GM12878 (cell line): ENCODE measurements at regions not wholly inside any gene's neighbourhood (a gene's known extent, or its start where the extent isn't known, plus 50 kb on each side); places are given as distances from the start of the nearest gene placed in this dataset.

Experiments
- ATAC-seq: fragments of 200-7000 bp; cut with Tn5 transposase; 3 replicates; pipeline ENCODE4 v1.9.1; 2020; ENCODE audit warnings: mild to moderate bottlenecking, moderate library complexity
- BruUV-seq: library from RNA; stranded (reverse); fragments of 400-500 nt; replicated peaks from 2 replicates; lab custom pipeline; 2021; lab: Mats Ljungman, UMichigan
- CTCF ChIA-PET: fragments of 300-600 bp; sonication (Branson Sonifier 250); formaldehyde crosslinking; extraction: SDS; loops from one replicate; lab custom pipeline; 2021; ENCODE audit warnings: inconsistent platforms; lab: Yijun Ruan, JAX
- POLR2A ChIA-PET: fragments of 350-600 bp; formaldehyde crosslinking; extraction: SDS; loops from one replicate; lab custom pipeline; 2021; ENCODE audit warnings: inconsistent platforms; lab: Charles Lee
- RAD21 ChIA-PET: fragments of 300-600 bp; sonication (Branson Sonifier 250); formaldehyde crosslinking; loops from one replicate; lab custom pipeline; 2023; ENCODE audit warnings: antibody characterized with exemption; ENCODE audit not compliant: unreplicated experiment; lab: Charles Lee
- SMC1A ChIA-PET: fragments of 300-600 bp; sonication (Branson Sonifier 250); formaldehyde crosslinking; loops from one replicate; lab custom pipeline; 2023; ENCODE audit not compliant: unreplicated experiment, uncharacterized antibody; lab: Charles Lee
- DNase-seq: peaks from one replicate; pipeline ENCODE4 v3.0.0-alpha.2; 2011; ENCODE audit warnings: low read depth, low spot score
- FAIRE-seq: peaks from 3 replicates; lab custom pipeline; 2011; peaks lifted over from hg19 to GRCh38; lab: Jason Lieb, UNC
- H2AFZ ChIP-seq: 2 replicates; pipeline ENCODE4 v1.6.0; 2011; ENCODE audit warnings: low read depth, low read length, control low read depth; ENCODE audit not compliant: control insufficient read depth
- H3K27ac ChIP-seq: 2 replicates; pipeline ENCODE4 v1.5.1; 2011; ENCODE audit warnings: control low read depth; ENCODE audit not compliant: control insufficient read depth, insufficient read depth
- H3K27me3 ChIP-seq, 2 experiments: replicated peaks in 1 of 2; 2 replicates each; pipeline versions ENCODE4 v1.6.0 to v1.6.1; 2011; ENCODE audit warnings: low read length in 1 of 2; ENCODE audit not compliant: control insufficient read depth in 2 of 2, insufficient read depth in 2 of 2
- H3K36me3 ChIP-seq, 2 experiments: 2 replicates each; pipeline ENCODE4 v1.5.1; 2011; ENCODE audit warnings: low read length in 1 of 2; ENCODE audit not compliant: control insufficient read depth in 2 of 2, insufficient read depth in 2 of 2
- H3K4me1 ChIP-seq: 2 replicates; pipeline ENCODE4 v1.6.1; 2011; ENCODE audit warnings: mild to moderate bottlenecking, low read length, moderate library complexity, mixed read lengths; ENCODE audit not compliant: control insufficient read depth, insufficient read depth
- H3K4me2 ChIP-seq: 2 replicates; pipeline ENCODE4 v1.6.0; 2011; ENCODE audit warnings: control low read depth; ENCODE audit not compliant: control insufficient read depth, insufficient read depth
- H3K4me3 ChIP-seq: fragments of 200-600 bp; sonication (generic); 2 replicates; pipeline ENCODE4 v1.5.1; 2016
- H3K79me2 ChIP-seq: 2 replicates; pipeline ENCODE4 v1.6.0; 2011; ENCODE audit warnings: low read length; ENCODE audit not compliant: control insufficient read depth, insufficient read depth
- H3K9ac ChIP-seq: 2 replicates; pipeline ENCODE4 v1.8.0; 2011; ENCODE audit warnings: low read length, control low read depth, mixed read lengths; ENCODE audit not compliant: control insufficient read depth, insufficient read depth
- H3K9me3 ChIP-seq: replicated peaks from 3 replicates; pipeline ENCODE4 v1.5.1; 2011; ENCODE audit warnings: mild to moderate bottlenecking, low read length; ENCODE audit not compliant: control insufficient read depth, insufficient read depth
- H4K20me1 ChIP-seq: 2 replicates; pipeline ENCODE4 v1.6.0; 2011; ENCODE audit not compliant: control insufficient read depth, insufficient read depth
- BRCA1 ChIP-seq: IDR thresholded peaks from 2 replicates; pipeline ENCODE4 v1.6.1; 2011; ENCODE audit warnings: low read depth, low read length, improper control_type of control experiment
- CBX3 ChIP-seq: fragments of 200-600 bp; sonication (generic); IDR thresholded peaks from 2 replicates; pipeline ENCODE4 v1.6.1; 2016; ENCODE audit warnings: low read depth, borderline replicate concordance
- CREB1 ChIP-seq: IDR thresholded peaks from 2 replicates; pipeline ENCODE4 v1.6.1; 2012; ENCODE audit warnings: low read depth, mild to moderate bottlenecking, inconsistent platforms
- CREM ChIP-seq: IDR thresholded peaks from 2 replicates; pipeline ENCODE4 v1.6.1; 2014; ENCODE audit warnings: antibody characterized with exemption, low read depth
- GABPA ChIP-seq: IDR thresholded peaks from 2 replicates; pipeline ENCODE4 v1.6.1; 2014; ENCODE audit warnings: antibody characterized with exemption, low read depth, mild to moderate bottlenecking, inconsistent platforms
- MTA2 ChIP-seq: fragments of 450-650 bp; IDR thresholded peaks from 2 replicates; pipeline ENCODE4 v1.6.1; 2016; ENCODE audit warnings: low read depth, mild to moderate bottlenecking, moderate library complexity
- PAX5 ChIP-seq: IDR thresholded peaks from 2 replicates; pipeline ENCODE4 v1.6.1; 2011; ENCODE audit warnings: low read depth, low read length, borderline replicate concordance
- PKNOX1 ChIP-seq: fragments of 450-650 bp; IDR thresholded peaks from 2 replicates; pipeline ENCODE4 v1.6.1; 2016; ENCODE audit warnings: mild to moderate bottlenecking
- RCOR1 ChIP-seq: conservative IDR thresholded peaks from 2 replicates; pipeline ENCODE4 v1.6.1; 2012; ENCODE audit warnings: low read depth, low read length, improper control_type of control experiment
- SIX5 ChIP-seq: IDR thresholded peaks from 2 replicates; pipeline ENCODE4 v1.6.1; 2011; ENCODE audit warnings: mild to moderate bottlenecking, low read depth, low read length, moderate library complexity; ENCODE audit not compliant: severe bottlenecking
- SRF ChIP-seq, 2 experiments: IDR thresholded peaks; 2 replicates each; pipeline ENCODE4 v1.6.1; 2011; ENCODE audit warnings: low read depth in 2 of 2, low read length in 2 of 2, mild to moderate bottlenecking in 1 of 2, moderate library complexity in 1 of 2
- SUZ12 ChIP-seq: fragments of 200-600 bp; sonication (generic); IDR thresholded peaks from one replicate; pipeline ENCODE4 v1.6.1; 2018; ENCODE audit warnings: antibody characterized with exemption, mild to moderate bottlenecking; ENCODE audit not compliant: unreplicated experiment
- TBL1XR1 ChIP-seq: IDR thresholded peaks from 2 replicates; pipeline ENCODE4 v1.6.1; 2012; ENCODE audit warnings: low read depth, low read length, improper control_type of control experiment
- TCF3 ChIP-seq: IDR thresholded peaks from 2 replicates; pipeline ENCODE4 v1.6.1; 2012; ENCODE audit warnings: low read depth, mild to moderate bottlenecking, low read length, borderline replicate concordance; ENCODE audit not compliant: insufficient read depth
- YY1 ChIP-seq: IDR thresholded peaks from 2 replicates; pipeline ENCODE4 v1.6.1; 2011; ENCODE audit warnings: low read depth, mild to moderate bottlenecking, low read length
- WGBS: methylation state at CpG from one replicate; pipeline ENCODE4 v1.1.6; 2016; ENCODE audit warnings: low lambda C conversion rate; ENCODE audit not compliant: insufficient replicate concordance, insufficient coverage; ENCODE audit errors: missing lambda C conversion rate; 5-methylcytosine and 5-hydroxymethylcytosine counted together
- in situ Hi-C: fragments of 300-500 bp; cut with MboI; formaldehyde crosslinking; loops from 9 replicates; pipeline ENCODE4 v1.14.3; 2018; ENCODE audit warnings: mixed read lengths
- intact Hi-C: fragments of 100-400 bp; cut with micrococcal nuclease; formaldehyde crosslinking; loops from one replicate; pipeline ENCODE4 v1.14.2; 2022; ENCODE audit not compliant: unreplicated experiment
- TF ChIP-seq, protein P1 (sequence below): IDR thresholded peaks from 2 replicates; pipeline ENCODE4 v1.6.1; 2011; ENCODE audit warnings: mild to moderate bottlenecking, low read depth, low read length, moderate library complexity; ENCODE audit not compliant: insufficient replicate concordance
- TF ChIP-seq, protein P2 (sequence below): fragments of 450-650 bp; IDR thresholded peaks from 2 replicates; pipeline ENCODE4 v1.6.1; 2017; ENCODE audit warnings: mild to moderate bottlenecking, moderate library complexity

GRCh38 chrX:39818750-39819149 lies 279.0 kb downstream of the BCOR start:
- Histone ChIP-seq H3K9ac (no peak overlapping the region), H2AFZ (no peak overlapping the region), H3K27ac (no peak overlapping the region), H3K4me1 (peaks cover 18% of the 10 kb centered on the region), H3K79me2 (no peaks in the 10 kb centered on the region), H3K27me3 (no peaks in the 10 kb centered on the region), H4K20me1 (no peaks in the 10 kb centered on the region), H3K36me3 (no peaks in the 10 kb centered on the region), H3K9me3 (no peaks in the 10 kb centered on the region; the same call in 2 of the 3 replicates), H3K4me3 (no peak overlapping the region), H3K4me2 (no peak overlapping the region)
- ChIA-PET RAD21 (interaction anchor here (0.6 to 0.9 kb wide), 2 partner anchors 24 to 454 kb away, joined by 3 to 4 read pairs; no protein-coding TSS in a partner anchor), SMC1A (interaction anchor here (1.6 to 2.2 kb wide), 2 partner anchors 9 to 35 kb away, joined by 7 to 8 read pairs; no protein-coding TSS in a partner anchor), CTCF (no interaction called here), POLR2A (interaction anchor here (1.1 kb wide), 1 partner anchor 8 kb away, joined by 4 read pairs; no protein-coding TSS in a partner anchor)
- ATAC-seq = no peak
- DNase-seq = no peak
- 58% methylated on average over 7 of the region's 7 CpGs for WGBS
- in situ Hi-C loops = no loop called here
- no peak for FAIRE-seq
- no peak for TF ChIP-seq CREM
- no peak for TF ChIP-seq YY1
- no peak for TF ChIP-seq MTA2
- no peak for TF ChIP-seq RCOR1
- no peak for TF ChIP-seq TCF3
- TF ChIP-seq CBX3 = no peak
- TF ChIP-seq TBL1XR1 = no peak
- TF ChIP-seq, protein P1, sequence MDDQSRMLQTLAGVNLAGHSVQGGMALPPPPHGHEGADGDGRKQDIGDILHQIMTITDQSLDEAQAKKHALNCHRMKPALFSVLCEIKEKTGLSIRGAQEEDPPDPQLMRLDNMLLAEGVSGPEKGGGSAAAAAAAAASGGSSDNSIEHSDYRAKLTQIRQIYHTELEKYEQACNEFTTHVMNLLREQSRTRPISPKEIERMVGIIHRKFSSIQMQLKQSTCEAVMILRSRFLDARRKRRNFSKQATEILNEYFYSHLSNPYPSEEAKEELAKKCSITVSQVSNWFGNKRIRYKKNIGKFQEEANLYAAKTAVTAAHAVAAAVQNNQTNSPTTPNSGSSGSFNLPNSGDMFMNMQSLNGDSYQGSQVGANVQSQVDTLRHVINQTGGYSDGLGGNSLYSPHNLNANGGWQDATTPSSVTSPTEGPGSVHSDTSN = no peak
- no peak for TF ChIP-seq SIX5
- TF ChIP-seq BRCA1 = no peak
- no peak for TF ChIP-seq CREB1
- no peak for TF ChIP-seq SUZ12
- TF ChIP-seq PAX5 = no peak
- no peak for TF ChIP-seq PKNOX1
- TF ChIP-seq, protein P2, sequence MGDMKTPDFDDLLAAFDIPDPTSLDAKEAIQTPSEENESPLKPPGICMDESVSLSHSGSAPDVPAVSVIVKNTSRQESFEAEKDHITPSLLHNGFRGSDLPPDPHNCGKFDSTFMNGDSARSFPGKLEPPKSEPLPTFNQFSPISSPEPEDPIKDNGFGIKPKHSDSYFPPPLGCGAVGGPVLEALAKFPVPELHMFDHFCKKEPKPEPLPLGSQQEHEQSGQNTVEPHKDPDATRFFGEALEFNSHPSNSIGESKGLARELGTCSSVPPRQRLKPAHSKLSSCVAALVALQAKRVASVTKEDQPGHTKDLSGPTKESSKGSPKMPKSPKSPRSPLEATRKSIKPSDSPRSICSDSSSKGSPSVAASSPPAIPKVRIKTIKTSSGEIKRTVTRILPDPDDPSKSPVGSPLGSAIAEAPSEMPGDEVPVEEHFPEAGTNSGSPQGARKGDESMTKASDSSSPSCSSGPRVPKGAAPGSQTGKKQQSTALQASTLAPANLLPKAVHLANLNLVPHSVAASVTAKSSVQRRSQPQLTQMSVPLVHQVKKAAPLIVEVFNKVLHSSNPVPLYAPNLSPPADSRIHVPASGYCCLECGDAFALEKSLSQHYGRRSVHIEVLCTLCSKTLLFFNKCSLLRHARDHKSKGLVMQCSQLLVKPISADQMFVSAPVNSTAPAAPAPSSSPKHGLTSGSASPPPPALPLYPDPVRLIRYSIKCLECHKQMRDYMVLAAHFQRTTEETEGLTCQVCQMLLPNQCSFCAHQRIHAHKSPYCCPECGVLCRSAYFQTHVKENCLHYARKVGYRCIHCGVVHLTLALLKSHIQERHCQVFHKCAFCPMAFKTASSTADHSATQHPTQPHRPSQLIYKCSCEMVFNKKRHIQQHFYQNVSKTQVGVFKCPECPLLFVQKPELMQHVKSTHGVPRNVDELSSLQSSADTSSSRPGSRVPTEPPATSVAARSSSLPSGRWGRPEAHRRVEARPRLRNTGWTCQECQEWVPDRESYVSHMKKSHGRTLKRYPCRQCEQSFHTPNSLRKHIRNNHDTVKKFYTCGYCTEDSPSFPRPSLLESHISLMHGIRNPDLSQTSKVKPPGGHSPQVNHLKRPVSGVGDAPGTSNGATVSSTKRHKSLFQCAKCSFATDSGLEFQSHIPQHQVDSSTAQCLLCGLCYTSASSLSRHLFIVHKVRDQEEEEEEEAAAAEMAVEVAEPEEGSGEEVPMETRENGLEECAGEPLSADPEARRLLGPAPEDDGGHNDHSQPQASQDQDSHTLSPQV = no peak
- TF ChIP-seq GABPA = no peak
- TF ChIP-seq SRF (IDR thresholded peaks at IDR 0.05; ENCODE audit: low read depth in 2 of 2, low read length in 2 of 2) = no peak
- no TSS peak for BruUV-seq
- intact Hi-C loops = loop anchor here (10.0 kb wide), 2 partner anchors 196 to 646 kb away; no protein-coding TSS in a partner anchor
